ENCODE measurements at regions not wholly inside any gene's neighbourhood (a gene's known extent, or its start where the extent isn't known, plus 50 kb on each side); places are given as distances from the start of the nearest gene placed in this dataset.

GRCh38 chr17:55584861-55585260 is 73.6 kb upstream of the SMIM36 start:
- Histone ChIP-seq H3K4me1 (peaks cover 33% of the 10 kb centered on the region), H3K4me3 (no peak overlapping the region), H3K27me3 (no peaks in the 10 kb centered on the region), H3K27ac (no peak overlapping the region), H3K9me3 (no peaks in the 10 kb centered on the region), H3K36me3 (no peaks in the 10 kb centered on the region)
- TF ChIP-seq CTCF (IDR thresholded peaks at IDR 0.05) (no peak), POLR2AphosphoS5 (IDR thresholded peaks at IDR 0.05) (no peak), POLR2A (IDR thresholded peaks at IDR 0.05) (no peak), EP300 (IDR thresholded peaks at IDR 0.05) (no peak)
- 100% methylated on average over 1 of the region's 1 CpG for WGBS
- DNase-seq (ENCODE audit: low spot score in 2 of 2), result no peak

GRCh38 chr17:55584055-55584685 is 72.9 kb upstream of the SMIM36 start:
- no peak overlapping the region for H3K27ac ChIP-seq
- H3K36me3 ChIP-seq, result no peaks in the 10 kb centered on the region
- DNase-seq (ENCODE audit: low spot score in 2 of 2), result no peak
- TF ChIP-seq CTCF (IDR thresholded peaks at IDR 0.05), result no peak
- TF ChIP-seq EP300 (IDR thresholded peaks at IDR 0.05), result no peak
- TF ChIP-seq POLR2A (IDR thresholded peaks at IDR 0.05), result no peak
- no peak for TF ChIP-seq POLR2AphosphoS5 (IDR thresholded peaks at IDR 0.05)
- 23% methylated on average over 2 of the region's 2 CpGs for WGBS
- no peak overlapping the region for H3K4me3 ChIP-seq
- no peaks in the 10 kb centered on the region for H3K27me3 ChIP-seq
- peaks cover 30% of the 10 kb centered on the region for H3K4me1 ChIP-seq
- no peaks in the 10 kb centered on the region for H3K9me3 ChIP-seq

GRCh38 chr17:55582897-55583296 is 71.6 kb upstream of the SMIM36 start:
- H3K27me3 ChIP-seq, result no peaks in the 10 kb centered on the region
- 91% methylated on average over 4 of the region's 4 CpGs for WGBS
- no peaks in the 10 kb centered on the region for H3K36me3 ChIP-seq
- H3K9me3 ChIP-seq, result no peaks in the 10 kb centered on the region
- no peak for TF ChIP-seq CTCF (IDR thresholded peaks at IDR 0.05)
- no peak for TF ChIP-seq POLR2A (IDR thresholded peaks at IDR 0.05)
- TF ChIP-seq EP300 (IDR thresholded peaks at IDR 0.05), result no peak
- TF ChIP-seq POLR2AphosphoS5 (IDR thresholded peaks at IDR 0.05), result no peak
- H3K27ac ChIP-seq, result no peak overlapping the region
- no peak for DNase-seq (ENCODE audit: low spot score in 2 of 2)
- no peak overlapping the region for H3K4me3 ChIP-seq
- peaks cover 19% of the 10 kb centered on the region for H3K4me1 ChIP-seq

GRCh38 chr17:55580596-55581133 is 69.4 kb upstream of the SMIM36 start:
- Histone ChIP-seq H3K9me3 (no peaks in the 10 kb centered on the region), H3K27ac (no peak overlapping the region), H3K27me3 (no peaks in the 10 kb centered on the region), H3K4me1 (peaks cover 18% of the 10 kb centered on the region), H3K4me3 (no peak overlapping the region), H3K36me3 (no peaks in the 10 kb centered on the region)
- TF ChIP-seq CTCF (IDR thresholded peaks at IDR 0.05) (no peak), POLR2A (IDR thresholded peaks at IDR 0.05) (no peak), POLR2AphosphoS5 (IDR thresholded peaks at IDR 0.05) (no peak), EP300 (IDR thresholded peaks at IDR 0.05) (no peak)
- 90% methylated on average over 5 of the region's 5 CpGs for WGBS
- DNase-seq (ENCODE audit: low spot score in 2 of 2), result no peak

- Histone ChIP-seq H3K27ac (peak overlapping the region; percentile 84), H3K36me3 (no peaks in the 10 kb centered on the region), H3K27me3 (no peaks in the 10 kb centered on the region), H3K4me3 (peak overlapping the region; percentile 25), H3K9me3 (no peaks in the 10 kb centered on the region), H3K4me1 (peaks cover 11% of the 10 kb centered on the region)
- WGBS, result 68% methylated on average over 13 of the region's 14 CpGs
- no peak for DNase-seq (ENCODE audit: low spot score in 2 of 2)
- TF ChIP-seq CTCF (IDR thresholded peaks at IDR 0.05) (no peak), EP300 (IDR thresholded peaks at IDR 0.05) (no peak), POLR2AphosphoS5 (IDR thresholded peaks at IDR 0.05) (no peak), POLR2A (IDR thresholded peaks at IDR 0.05) (no peak)
Observed at GRCh38 chr17:55577687-55578086, 66.4 kb upstream of the SMIM36 start.
